Skeletal muscle tissue (tissue), 3 donors: ENCODE measurements at regions not wholly inside any gene's neighbourhood (a gene's known extent, or its start where the extent isn't known, plus 50 kb on each side); places are given as distances from the start of the nearest gene placed in this dataset.

Experiments used
- H3K27ac ChIP-seq: one replicate; pipeline ENCODE4 v1.7.0; 2013; ENCODE audit warnings: mild to moderate bottlenecking, low read depth, low read length, inconsistent platforms
- H3K27me3 ChIP-seq, 3 donors: one replicate each; pipeline ENCODE4 v1.7.0; 2013; ENCODE audit warnings: low read length in 3 of 3; ENCODE audit not compliant: control insufficient read depth in 3 of 3, insufficient read depth in 3 of 3
- H3K36me3 ChIP-seq, 3 donors: one replicate each; pipeline ENCODE4 v1.7.0; 2013; ENCODE audit warnings: low read length in 3 of 3; ENCODE audit not compliant: control insufficient read depth in 3 of 3, insufficient read depth in 3 of 3
- H3K4me1 ChIP-seq, 3 donors: one replicate each; pipeline ENCODE4 v1.7.0; 2013; ENCODE audit warnings: low read length in 3 of 3, mild to moderate bottlenecking in 3 of 3; ENCODE audit not compliant: control insufficient read depth in 3 of 3, insufficient read depth in 3 of 3
- H3K4me3 ChIP-seq, 3 donors: one replicate each; pipeline ENCODE4 v1.7.0; 2013; ENCODE audit warnings: low read length in 3 of 3
- H3K9ac ChIP-seq, 3 donors: one replicate each; pipeline ENCODE4 v1.7.0; 2013; ENCODE audit warnings: low read length in 3 of 3, mild to moderate bottlenecking in 3 of 3, moderate library complexity in 2 of 3, low read depth in 1 of 3
- H3K9me3 ChIP-seq, 3 donors: one replicate each; pipeline ENCODE4 v1.7.0; 2013; ENCODE audit warnings: low read length in 3 of 3; ENCODE audit not compliant: control insufficient read depth in 3 of 3
- donor health status: Osteomylitis.

- no peaks in the 10 kb centered on the region for H3K27me3 ChIP-seq
- H3K9me3 ChIP-seq: no peaks in the 10 kb centered on the region
- H3K27ac ChIP-seq: no peak overlapping the region
- H3K9ac ChIP-seq: no peak overlapping the region
- H3K4me1 ChIP-seq: no peaks in the 10 kb centered on the region
- H3K4me3 ChIP-seq: no peak overlapping the region
- H3K36me3 ChIP-seq: no peaks in the 10 kb centered on the region
Observed at GRCh38 chr15:38862099-38862498, 297.5 kb upstream of the RASGRP1 start.

- H3K27me3 ChIP-seq: no peaks in the 10 kb centered on the region
- no peak overlapping the region for H3K4me3 ChIP-seq
- no peak overlapping the region for H3K9ac ChIP-seq
- H3K9me3 ChIP-seq: no peaks in the 10 kb centered on the region
- no peak overlapping the region for H3K27ac ChIP-seq
- no peaks in the 10 kb centered on the region for H3K36me3 ChIP-seq
- H3K4me1 ChIP-seq: no peaks in the 10 kb centered on the region
Observed at GRCh38 chr15:38863381-38863780, 298.8 kb upstream of the RASGRP1 start.

- Histone ChIP-seq H3K9me3 (no peaks in the 10 kb centered on the region), H3K4me3 (no peak overlapping the region), H3K4me1 (no peaks in the 10 kb centered on the region), H3K36me3 (no peaks in the 10 kb centered on the region), H3K27me3 (no peaks in the 10 kb centered on the region), H3K9ac (no peak overlapping the region), H3K27ac (no peak overlapping the region)
Observed at GRCh38 chr15:38864122-38864521, 299.5 kb upstream of the RASGRP1 start.

- H3K9me3 ChIP-seq: no peaks in the 10 kb centered on the region
- no peaks in the 10 kb centered on the region for H3K27me3 ChIP-seq
- H3K36me3 ChIP-seq: no peaks in the 10 kb centered on the region
- no peak overlapping the region for H3K27ac ChIP-seq
- H3K4me3 ChIP-seq: no peak overlapping the region
- H3K9ac ChIP-seq: no peak overlapping the region
- no peaks in the 10 kb centered on the region for H3K4me1 ChIP-seq
Observed at GRCh38 chr15:38864827-38865581, 300.4 kb upstream of the RASGRP1 start.

GRCh38 chr15:38867556-38867955, 302.9 kb upstream of the RASGRP1 start:
- H3K36me3 ChIP-seq: no peaks in the 10 kb centered on the region
- H3K9ac ChIP-seq: no peak overlapping the region
- H3K4me3 ChIP-seq: no peak overlapping the region
- H3K4me1 ChIP-seq: no peaks in the 10 kb centered on the region
- no peaks in the 10 kb centered on the region for H3K27me3 ChIP-seq
- H3K9me3 ChIP-seq: no peaks in the 10 kb centered on the region
- H3K27ac ChIP-seq: no peak overlapping the region

GRCh38 chr15:38868326-38869114, 303.9 kb upstream of the RASGRP1 start:
- no peaks in the 10 kb centered on the region for H3K36me3 ChIP-seq
- no peaks in the 10 kb centered on the region for H3K27me3 ChIP-seq
- no peak overlapping the region for H3K4me3 ChIP-seq
- no peaks in the 10 kb centered on the region for H3K9me3 ChIP-seq
- no peaks in the 10 kb centered on the region for H3K4me1 ChIP-seq
- H3K27ac ChIP-seq: no peak overlapping the region
- no peak overlapping the region for H3K9ac ChIP-seq

GRCh38 chr15:38871638-38872037, 307.0 kb upstream of the RASGRP1 start:
- Histone ChIP-seq H3K27ac (no peak overlapping the region), H3K27me3 (no peaks in the 10 kb centered on the region), H3K9me3 (no peaks in the 10 kb centered on the region), H3K4me1 (no peaks in the 10 kb centered on the region), H3K4me3 (no peak overlapping the region), H3K9ac (no peak overlapping the region), H3K36me3 (no peaks in the 10 kb centered on the region)

GRCh38 chr15:38872732-38873131, 308.1 kb upstream of the RASGRP1 start:
- no peaks in the 10 kb centered on the region for H3K4me1 ChIP-seq
- H3K4me3 ChIP-seq: no peak overlapping the region
- no peaks in the 10 kb centered on the region for H3K9me3 ChIP-seq
- H3K9ac ChIP-seq: no peak overlapping the region
- H3K27ac ChIP-seq: no peak overlapping the region
- no peaks in the 10 kb centered on the region for H3K36me3 ChIP-seq
- H3K27me3 ChIP-seq: no peaks in the 10 kb centered on the region

- no peaks in the 10 kb centered on the region for H3K9me3 ChIP-seq
- no peak overlapping the region for H3K9ac ChIP-seq
- H3K4me1 ChIP-seq: no peaks in the 10 kb centered on the region
- H3K36me3 ChIP-seq: no peaks in the 10 kb centered on the region
- no peak overlapping the region for H3K27ac ChIP-seq
- H3K27me3 ChIP-seq: no peaks in the 10 kb centered on the region
- no peak overlapping the region for H3K4me3 ChIP-seq
Observed at GRCh38 chr15:38873158-38873557, 308.5 kb upstream of the RASGRP1 start.

- no peaks in the 10 kb centered on the region for H3K4me1 ChIP-seq
- no peak overlapping the region for H3K27ac ChIP-seq
- no peak overlapping the region for H3K4me3 ChIP-seq
- H3K27me3 ChIP-seq: no peaks in the 10 kb centered on the region
- no peaks in the 10 kb centered on the region for H3K9me3 ChIP-seq
- H3K9ac ChIP-seq: no peak overlapping the region
- H3K36me3 ChIP-seq: no peaks in the 10 kb centered on the region
Observed at GRCh38 chr15:38874464-38874863, 309.9 kb upstream of the RASGRP1 start.
